Skeletal muscle tissue (tissue), 3 donors: ENCODE measurements at regions not wholly inside any gene's neighbourhood (a gene's known extent, or its start where the extent isn't known, plus 50 kb on each side); places are given as distances from the start of the nearest gene placed in this dataset.

Experiments used
- H3K27ac ChIP-seq: one replicate; pipeline ENCODE4 v1.7.0; 2013; ENCODE audit warnings: mild to moderate bottlenecking, low read depth, low read length, inconsistent platforms
- H3K27me3 ChIP-seq, 3 donors: one replicate each; pipeline ENCODE4 v1.7.0; 2013; ENCODE audit warnings: low read length in 3 of 3; ENCODE audit not compliant: control insufficient read depth in 3 of 3, insufficient read depth in 3 of 3
- H3K36me3 ChIP-seq, 3 donors: one replicate each; pipeline ENCODE4 v1.7.0; 2013; ENCODE audit warnings: low read length in 3 of 3; ENCODE audit not compliant: control insufficient read depth in 3 of 3, insufficient read depth in 3 of 3
- H3K4me1 ChIP-seq, 3 donors: one replicate each; pipeline ENCODE4 v1.7.0; 2013; ENCODE audit warnings: low read length in 3 of 3, mild to moderate bottlenecking in 3 of 3; ENCODE audit not compliant: control insufficient read depth in 3 of 3, insufficient read depth in 3 of 3
- H3K4me3 ChIP-seq, 3 donors: one replicate each; pipeline ENCODE4 v1.7.0; 2013; ENCODE audit warnings: low read length in 3 of 3
- H3K9ac ChIP-seq, 3 donors: one replicate each; pipeline ENCODE4 v1.7.0; 2013; ENCODE audit warnings: low read length in 3 of 3, mild to moderate bottlenecking in 3 of 3, moderate library complexity in 2 of 3, low read depth in 1 of 3
- H3K9me3 ChIP-seq, 3 donors: one replicate each; pipeline ENCODE4 v1.7.0; 2013; ENCODE audit warnings: low read length in 3 of 3; ENCODE audit not compliant: control insufficient read depth in 3 of 3
- donor health status: Osteomylitis.

DNA sequence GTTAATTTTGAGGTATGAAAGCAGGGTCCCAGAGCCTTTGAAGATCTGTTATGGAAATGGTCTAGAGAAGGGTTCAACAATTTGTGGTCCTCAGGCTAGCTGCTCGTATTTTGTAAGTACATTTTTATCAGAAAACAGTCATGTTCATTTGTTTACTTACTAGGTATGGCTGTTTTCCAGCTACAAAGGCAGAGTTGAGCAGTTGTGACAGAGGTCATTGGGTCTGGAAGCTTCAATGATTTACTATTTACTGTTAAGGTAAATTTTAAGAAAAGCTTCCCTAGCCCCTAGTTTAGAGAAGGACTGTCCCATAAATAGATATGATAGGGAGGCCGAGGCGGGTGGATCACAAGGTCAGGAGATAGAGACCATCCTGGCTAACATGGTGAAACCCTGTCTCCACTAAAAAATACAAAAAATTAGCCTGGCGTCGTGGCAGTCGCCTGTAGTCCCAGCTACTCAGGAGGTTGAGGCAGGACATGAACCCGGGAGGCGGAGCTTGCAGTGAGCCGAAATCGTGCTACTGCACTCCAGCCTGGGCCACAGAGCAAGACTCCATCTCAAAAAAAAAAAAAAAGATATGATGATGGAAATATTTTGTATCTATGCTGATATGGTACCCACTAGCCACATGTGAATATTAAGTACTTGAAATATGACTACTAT, 538.4 kb upstream of the CITED2 start:
- no peaks in the 10 kb centered on the region for H3K4me1 ChIP-seq

DNA sequence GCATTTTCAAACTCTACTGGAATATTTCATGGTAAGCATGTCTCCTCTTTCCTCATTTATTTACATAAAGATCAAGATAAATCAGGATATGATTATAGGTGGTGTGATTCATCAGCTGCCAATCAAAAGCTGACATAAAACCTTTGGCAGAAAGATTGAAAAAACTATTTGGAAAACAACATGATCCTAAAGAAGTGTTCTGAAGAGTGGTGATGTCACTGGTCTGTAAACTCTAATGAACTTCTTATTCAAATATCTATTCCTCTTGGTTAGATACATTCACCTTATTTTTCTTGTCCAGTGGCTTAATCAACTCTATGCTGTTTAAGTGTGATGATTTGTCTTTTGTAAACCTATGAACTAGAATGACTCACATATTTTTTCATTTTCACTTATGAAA, 535.5 kb upstream of the CITED2 start:
- H3K4me3 ChIP-seq = no peak overlapping the region
- H3K27ac ChIP-seq = no peak overlapping the region
- H3K9ac ChIP-seq = no peak overlapping the region
- no peaks in the 10 kb centered on the region for H3K36me3 ChIP-seq
- no peaks in the 10 kb centered on the region for H3K4me1 ChIP-seq
- H3K27me3 ChIP-seq = no peaks in the 10 kb centered on the region
- H3K9me3 ChIP-seq = no peaks in the 10 kb centered on the region

More for the DNA sequence above, 538.4 kb upstream of the CITED2 start:
- no peak overlapping the region for H3K27ac ChIP-seq
- H3K9me3 ChIP-seq = no peaks in the 10 kb centered on the region
- no peaks in the 10 kb centered on the region for H3K36me3 ChIP-seq
- no peaks in the 10 kb centered on the region for H3K27me3 ChIP-seq
- no peak overlapping the region for H3K4me3 ChIP-seq
- no peak overlapping the region for H3K9ac ChIP-seq

DNA sequence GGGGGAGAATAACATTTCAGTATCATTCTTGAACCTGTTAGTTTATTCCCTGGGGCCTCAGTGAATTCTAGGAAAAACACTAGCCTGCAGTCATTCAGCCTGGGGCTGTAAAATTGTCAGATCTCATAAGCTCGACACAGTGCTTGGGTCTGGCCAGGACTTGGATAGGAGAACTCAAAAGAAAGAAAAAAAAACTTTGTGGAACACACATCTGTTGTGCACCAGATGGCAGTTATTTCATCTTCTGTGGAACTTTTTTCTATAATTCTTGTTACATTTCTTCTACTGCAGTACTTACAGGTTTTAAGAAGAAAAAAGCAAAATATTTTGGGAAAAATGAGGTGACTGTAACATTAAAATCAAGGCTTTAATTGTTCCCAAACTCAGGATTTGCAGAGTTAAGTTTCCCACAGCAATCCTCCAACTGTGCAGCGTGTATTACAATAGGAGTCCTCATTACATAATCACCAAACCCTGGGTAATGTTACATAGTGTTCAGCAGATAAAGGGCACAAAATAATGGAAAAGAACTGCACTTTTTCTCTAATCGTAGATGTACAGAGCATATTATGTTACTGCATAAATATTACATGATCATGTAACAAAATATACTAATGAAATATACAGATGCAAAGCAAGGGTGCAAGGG, 531.1 kb upstream of the CITED2 start:
- Histone ChIP-seq H3K9ac (no peak overlapping the region), H3K27me3 (no peaks in the 10 kb centered on the region), H3K4me1 (no peaks in the 10 kb centered on the region), H3K9me3 (no peaks in the 10 kb centered on the region), H3K4me3 (no peak overlapping the region), H3K36me3 (no peaks in the 10 kb centered on the region), H3K27ac (no peak overlapping the region)

DNA sequence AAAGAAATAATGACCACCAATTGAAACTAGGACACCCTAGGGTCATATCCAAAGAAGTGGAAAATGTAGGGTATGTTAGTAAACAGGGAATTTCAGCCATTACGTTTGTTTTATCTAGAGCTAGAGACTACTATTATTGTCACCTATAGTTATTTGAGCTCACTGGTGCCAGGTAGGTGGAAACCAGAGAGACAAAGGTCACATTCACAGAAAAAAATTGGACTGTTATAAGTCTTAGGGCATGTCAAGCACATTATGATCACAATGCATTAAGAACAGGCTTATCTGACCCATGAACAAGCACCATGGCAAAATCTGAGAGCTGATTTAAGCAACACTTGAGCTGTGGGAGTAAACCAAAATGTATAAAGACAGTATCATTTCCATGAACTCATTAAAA, 530.1 kb upstream of the CITED2 start:
- H3K27ac ChIP-seq = no peak overlapping the region
- H3K27me3 ChIP-seq = no peaks in the 10 kb centered on the region
- no peaks in the 10 kb centered on the region for H3K36me3 ChIP-seq
- no peaks in the 10 kb centered on the region for H3K4me1 ChIP-seq
- H3K4me3 ChIP-seq = no peak overlapping the region
- no peaks in the 10 kb centered on the region for H3K9me3 ChIP-seq
- no peak overlapping the region for H3K9ac ChIP-seq

DNA sequence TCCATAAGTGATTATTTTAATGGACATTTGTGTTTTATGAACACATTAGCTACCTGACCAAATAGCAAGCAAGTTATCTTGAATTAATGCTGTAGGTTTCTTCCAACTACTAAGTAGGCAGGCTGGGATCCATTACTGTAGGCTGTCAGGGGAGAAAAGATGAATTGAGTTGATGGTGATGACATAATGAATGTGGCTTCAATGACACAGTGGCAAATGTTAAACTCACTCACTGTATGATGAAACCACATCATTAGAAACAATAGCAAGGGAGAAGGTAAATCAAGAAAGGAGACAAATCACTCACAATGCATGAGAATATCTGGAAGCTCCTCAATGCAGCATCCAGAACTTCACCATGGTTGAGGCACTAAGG, 529.7 kb upstream of the CITED2 start:
- H3K36me3 ChIP-seq = no peaks in the 10 kb centered on the region
- no peak overlapping the region for H3K27ac ChIP-seq
- H3K4me3 ChIP-seq = no peak overlapping the region
- H3K9ac ChIP-seq = no peak overlapping the region
- H3K9me3 ChIP-seq = no peaks in the 10 kb centered on the region
- H3K27me3 ChIP-seq = no peaks in the 10 kb centered on the region
- no peaks in the 10 kb centered on the region for H3K4me1 ChIP-seq

DNA sequence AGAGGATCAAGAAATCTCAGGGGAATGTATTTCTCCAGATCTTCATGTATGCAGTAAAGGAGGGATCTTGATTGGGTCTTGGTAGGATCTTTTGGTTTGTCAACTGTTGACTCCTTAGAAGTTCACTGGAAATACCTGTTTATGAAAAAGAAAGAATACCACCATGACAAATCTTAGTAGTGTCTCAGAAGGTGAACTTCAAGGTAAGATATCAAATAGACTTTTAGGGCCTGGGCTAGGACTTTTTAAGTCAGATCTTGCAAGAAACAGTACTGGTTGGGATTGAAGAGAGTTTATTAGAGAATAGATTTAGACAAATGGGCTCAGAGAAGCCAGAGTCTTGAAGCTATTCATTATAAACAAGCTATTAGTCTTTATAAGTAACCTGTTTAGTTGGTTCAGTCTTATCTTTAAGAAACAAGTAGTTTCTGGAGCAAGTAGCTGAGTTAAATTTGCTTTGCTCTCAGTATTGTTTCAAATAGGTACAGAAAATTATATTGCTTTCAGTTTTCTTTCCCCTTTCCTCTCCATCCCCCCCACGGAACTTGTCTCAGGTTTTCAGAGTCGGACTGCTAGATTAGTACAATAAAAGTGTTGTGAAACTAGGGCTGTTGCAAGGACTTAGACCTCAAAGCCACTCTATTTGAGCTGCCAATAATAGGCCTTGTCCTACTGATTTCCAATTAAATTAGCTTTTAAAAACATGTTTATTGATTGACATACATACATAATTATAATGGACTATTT, 529.1 kb upstream of the CITED2 start:
- Histone ChIP-seq H3K9me3 (no peaks in the 10 kb centered on the region), H3K27ac (no peak overlapping the region), H3K4me1 (no peaks in the 10 kb centered on the region), H3K36me3 (no peaks in the 10 kb centered on the region), H3K9ac (no peak overlapping the region), H3K27me3 (no peaks in the 10 kb centered on the region), H3K4me3 (no peak overlapping the region)

DNA sequence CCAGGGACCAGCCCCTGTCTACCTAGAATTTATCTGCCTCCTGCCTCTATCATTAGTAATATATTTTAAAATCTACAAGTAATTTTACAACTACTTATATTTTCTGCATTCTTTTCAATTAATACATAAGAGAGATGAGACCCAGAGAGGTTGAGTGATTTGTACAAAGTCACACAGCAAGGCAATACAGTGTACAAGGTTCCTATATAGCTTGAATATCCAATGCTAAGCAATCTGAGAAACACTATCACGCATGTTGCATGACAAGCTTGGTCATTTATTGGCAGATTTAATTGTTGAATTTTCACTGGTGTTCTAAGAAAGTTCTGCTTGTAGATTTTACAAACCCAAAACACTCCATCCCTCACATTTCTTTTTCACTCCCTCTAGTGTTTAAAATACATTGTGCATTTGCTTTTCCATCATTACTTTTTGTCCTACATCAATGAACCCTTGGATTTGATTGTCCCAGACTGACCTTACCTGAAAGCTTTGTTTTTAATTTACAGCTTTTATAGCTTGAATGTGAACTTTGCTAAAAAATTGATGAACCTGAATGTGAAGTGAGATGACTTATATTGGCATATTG, 520.9 kb upstream of the CITED2 start:
- H3K4me1 ChIP-seq = no peaks in the 10 kb centered on the region
- H3K9ac ChIP-seq = no peak overlapping the region
- H3K27ac ChIP-seq = no peak overlapping the region
- no peak overlapping the region for H3K4me3 ChIP-seq
- H3K27me3 ChIP-seq = no peaks in the 10 kb centered on the region
- no peaks in the 10 kb centered on the region for H3K36me3 ChIP-seq
- no peaks in the 10 kb centered on the region for H3K9me3 ChIP-seq

DNA sequence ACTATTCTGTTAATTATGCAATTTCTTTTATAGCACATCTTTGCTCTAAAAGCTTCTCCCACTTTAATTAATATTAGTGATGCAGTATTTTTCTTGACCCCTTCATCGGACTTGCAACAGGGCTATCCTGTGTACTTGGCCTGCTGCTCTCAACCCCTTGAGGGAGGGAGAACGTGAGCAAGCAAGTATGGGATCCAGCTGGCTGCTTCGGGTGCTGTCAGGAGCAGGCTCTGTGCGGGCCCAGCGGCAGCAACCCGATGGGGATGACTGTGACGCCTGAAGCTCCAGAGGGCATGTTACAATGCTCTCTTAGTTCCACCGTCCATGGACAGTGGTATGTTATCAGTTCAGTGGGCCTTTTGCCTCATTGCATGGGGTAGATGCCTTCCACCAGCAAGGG, 519.8 kb upstream of the CITED2 start:
- no peaks in the 10 kb centered on the region for H3K36me3 ChIP-seq
- H3K9me3 ChIP-seq = no peaks in the 10 kb centered on the region
- no peak overlapping the region for H3K4me3 ChIP-seq
- no peak overlapping the region for H3K27ac ChIP-seq
- H3K9ac ChIP-seq = no peak overlapping the region
- no peaks in the 10 kb centered on the region for H3K27me3 ChIP-seq
- H3K4me1 ChIP-seq = no peaks in the 10 kb centered on the region

DNA sequence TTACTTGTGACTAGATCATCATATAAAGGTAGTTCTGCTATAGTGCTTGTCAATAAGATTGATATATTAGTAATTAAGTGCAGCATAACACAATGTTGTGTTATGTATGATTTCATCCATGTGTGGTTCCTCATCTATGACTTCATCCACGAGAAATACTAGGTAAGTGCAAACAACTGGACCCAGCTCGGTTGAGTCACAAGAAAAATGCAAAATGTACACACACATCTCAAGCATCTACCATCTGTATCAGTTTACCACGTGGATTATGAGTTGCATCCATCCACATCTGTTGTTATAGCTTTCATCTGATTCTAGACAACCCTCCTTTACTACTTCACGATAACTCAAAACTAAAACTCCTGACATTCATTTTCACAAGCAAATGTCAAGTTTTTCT, 517.0 kb upstream of the CITED2 start:
- Histone ChIP-seq H3K36me3 (no peaks in the 10 kb centered on the region), H3K9ac (no peak overlapping the region), H3K27me3 (no peaks in the 10 kb centered on the region), H3K9me3 (no peaks in the 10 kb centered on the region), H3K27ac (no peak overlapping the region), H3K4me3 (no peak overlapping the region), H3K4me1 (no peaks in the 10 kb centered on the region)

DNA sequence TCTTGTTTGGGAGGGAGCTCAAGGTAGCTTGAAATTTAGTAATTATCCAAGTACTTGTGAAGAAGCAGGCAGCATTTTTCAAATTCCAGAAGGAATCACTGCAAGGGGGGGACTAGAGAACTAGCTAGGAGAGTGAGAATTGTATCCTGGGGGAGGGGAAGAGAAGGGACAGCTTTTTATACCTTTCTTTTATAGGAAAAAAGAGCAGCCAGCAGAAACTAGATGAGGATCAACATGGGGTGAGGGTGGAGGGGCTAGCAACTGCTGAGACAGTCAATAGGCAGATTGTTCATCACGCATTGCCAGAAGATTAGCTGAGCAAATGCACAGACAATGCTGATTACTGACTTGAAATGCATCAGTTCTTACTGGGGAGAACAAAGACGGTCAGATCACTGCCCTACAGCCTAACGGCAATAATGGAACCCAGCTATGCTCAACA, 514.3 kb upstream of the CITED2 start:
- Histone ChIP-seq H3K9ac (no peak overlapping the region), H3K4me3 (no peak overlapping the region), H3K36me3 (no peaks in the 10 kb centered on the region), H3K27ac (no peak overlapping the region), H3K27me3 (no peaks in the 10 kb centered on the region), H3K9me3 (no peaks in the 10 kb centered on the region), H3K4me1 (peaks cover 0 to 2% (median 0%) of the 10 kb centered on the region in 3 donors)
